Keratinocyte (primary cell): ENCODE measurements at regions not wholly inside any gene's neighbourhood (a gene's known extent, or its start where the extent isn't known, plus 50 kb on each side); places are given as distances from the start of the nearest gene placed in this dataset.

Experiments
- EZH2 ChIP-seq: IDR thresholded peaks from one replicate; pipeline ENCODE4 v1.6.1; 2012; ENCODE audit warnings: inconsistent platforms, mild to moderate bottlenecking, low read length, moderate library complexity
- TF ChIP-seq, protein P1 (sequence below), 3 experiments: IDR thresholded peaks in 1 of 3; conservative IDR thresholded peaks in 1 of 3; optimal IDR thresholded peaks in 1 of 3; 2 replicates in 2 of 3; 3 replicates in 1 of 3; pipeline versions ENCODE3 to v1.5.1; 2011; ENCODE audit warnings: low read length in 3 of 3, mild to moderate bottlenecking in 3 of 3, moderate library complexity in 2 of 3, control low read depth in 1 of 3, inconsistent platforms in 1 of 3; ENCODE audit not compliant: insufficient read depth in 2 of 3; ENCODE audit errors: extremely low read depth in 1 of 3

DNA sequence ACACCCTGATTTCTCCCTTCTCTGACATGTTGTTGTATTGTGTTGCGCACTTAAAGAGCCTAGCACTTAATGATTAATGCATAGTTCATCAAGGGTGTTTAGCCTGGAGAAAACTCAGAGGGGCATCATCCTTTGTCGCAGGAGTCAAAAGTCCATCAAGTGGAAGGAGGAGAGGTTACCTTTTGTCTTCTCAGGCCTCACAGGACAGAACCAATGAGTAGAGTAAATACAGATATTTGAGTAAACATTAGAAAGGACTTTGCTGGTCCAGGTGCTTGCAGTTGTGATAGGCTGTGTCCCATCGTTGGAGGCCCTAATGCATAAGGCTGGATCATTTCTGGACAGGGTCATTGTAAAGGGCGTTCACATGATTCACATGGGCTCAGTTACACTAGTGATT, 430.9 kb downstream of the PCNX1 start:
- TF ChIP-seq, protein P1, sequence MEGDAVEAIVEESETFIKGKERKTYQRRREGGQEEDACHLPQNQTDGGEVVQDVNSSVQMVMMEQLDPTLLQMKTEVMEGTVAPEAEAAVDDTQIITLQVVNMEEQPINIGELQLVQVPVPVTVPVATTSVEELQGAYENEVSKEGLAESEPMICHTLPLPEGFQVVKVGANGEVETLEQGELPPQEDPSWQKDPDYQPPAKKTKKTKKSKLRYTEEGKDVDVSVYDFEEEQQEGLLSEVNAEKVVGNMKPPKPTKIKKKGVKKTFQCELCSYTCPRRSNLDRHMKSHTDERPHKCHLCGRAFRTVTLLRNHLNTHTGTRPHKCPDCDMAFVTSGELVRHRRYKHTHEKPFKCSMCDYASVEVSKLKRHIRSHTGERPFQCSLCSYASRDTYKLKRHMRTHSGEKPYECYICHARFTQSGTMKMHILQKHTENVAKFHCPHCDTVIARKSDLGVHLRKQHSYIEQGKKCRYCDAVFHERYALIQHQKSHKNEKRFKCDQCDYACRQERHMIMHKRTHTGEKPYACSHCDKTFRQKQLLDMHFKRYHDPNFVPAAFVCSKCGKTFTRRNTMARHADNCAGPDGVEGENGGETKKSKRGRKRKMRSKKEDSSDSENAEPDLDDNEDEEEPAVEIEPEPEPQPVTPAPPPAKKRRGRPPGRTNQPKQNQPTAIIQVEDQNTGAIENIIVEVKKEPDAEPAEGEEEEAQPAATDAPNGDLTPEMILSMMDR (optimal IDR thresholded peaks at IDR 0.05 in 1 of 3, IDR thresholded peaks at IDR 0.05 in 1 of 3, conservative IDR thresholded peaks at IDR 0.05 in 1 of 3; ENCODE audit: extremely low read depth in 1 of 3, insufficient read depth in 2 of 3, low read length in 3 of 3): no peak
- TF ChIP-seq EZH2: no peak
